Activated CD4-positive, alpha-beta T cell treated with anti-CD3 and anti-CD28 coated beads for 24 hours (primary cell): ENCODE measurements at regions not wholly inside any gene's neighbourhood (a gene's known extent, or its start where the extent isn't known, plus 50 kb on each side); places are given as distances from the start of the nearest gene placed in this dataset.
"Not testable (repeated sequence)": the region's sequence is repeated elsewhere in the genome, so short reads cannot be mapped to it uniquely, and the experiment has no call there.

Experiments
- DNase-seq, 2 donors: peaks; one replicate each; pipeline ENCODE4 v3.0.0-alpha.2; 2020; ENCODE audit warnings: low read depth in 2 of 2

DNA sequence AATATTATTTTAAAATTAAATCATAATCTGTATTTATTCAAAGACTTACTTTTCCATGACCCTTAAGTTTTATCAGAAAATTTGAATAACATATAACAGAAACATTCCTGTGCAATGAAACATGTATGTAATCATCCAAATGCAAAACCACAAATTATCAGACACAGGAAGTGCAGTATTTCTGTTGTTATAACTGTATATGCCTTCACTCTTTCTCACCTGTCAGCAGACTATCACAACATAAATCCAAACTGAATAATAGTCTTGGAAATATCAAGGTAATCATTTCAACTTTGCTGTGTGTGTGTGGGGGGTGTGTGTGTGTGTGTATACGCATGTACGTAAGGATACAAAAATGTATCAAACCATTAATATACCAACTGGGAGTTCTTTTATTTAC lies 285.9 kb downstream of the SLC7A11 start:
- DNase-seq, result no peak

DNA sequence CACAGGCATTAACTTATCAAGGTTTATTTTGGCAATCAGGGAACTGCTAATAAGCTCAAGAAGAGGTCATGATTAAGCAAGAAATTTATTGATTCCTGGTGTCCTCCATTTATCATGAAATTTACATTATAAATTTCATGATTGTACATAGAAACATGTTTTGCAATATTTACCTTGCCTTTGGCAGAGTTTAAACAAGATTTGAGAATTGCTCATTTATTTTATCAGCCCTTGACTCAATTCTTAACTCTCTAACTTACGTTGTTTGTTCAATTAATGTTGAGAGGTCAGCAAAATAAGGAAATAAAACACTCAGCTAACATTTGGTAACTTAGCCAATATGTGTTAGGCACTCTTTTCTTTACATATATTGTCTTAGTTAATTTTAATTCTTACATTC lies 286.6 kb downstream of the SLC7A11 start:
- no peak for DNase-seq

- no peak for DNase-seq
Measured at GRCh38 chr4:137952116-137952515, 290.0 kb downstream of the SLC7A11 start.

GRCh38 chr4:137950286-137950685 lies 291.9 kb downstream of the SLC7A11 start:
- DNase-seq, result no peak

DNA sequence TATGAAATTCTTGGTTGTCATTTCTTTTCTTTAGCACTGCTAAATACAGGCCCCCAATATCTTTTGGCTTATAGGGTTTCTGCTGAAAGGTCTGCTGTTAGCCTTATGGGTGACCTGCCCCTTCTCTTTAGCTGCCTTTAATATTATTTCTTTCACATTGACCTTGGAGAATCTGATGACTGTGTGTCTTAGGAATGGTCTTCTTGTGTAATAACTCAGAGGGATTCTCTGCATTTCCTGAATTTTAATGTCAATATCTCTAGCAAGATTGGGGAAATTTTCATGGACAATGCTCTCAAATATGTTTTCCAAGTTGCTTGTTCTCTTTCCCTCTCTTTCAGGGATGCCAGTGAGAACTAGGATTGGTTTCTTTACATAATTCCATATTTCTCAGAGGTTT lies 292.4 kb downstream of the SLC7A11 start:
- DNase-seq, result no peak

DNA sequence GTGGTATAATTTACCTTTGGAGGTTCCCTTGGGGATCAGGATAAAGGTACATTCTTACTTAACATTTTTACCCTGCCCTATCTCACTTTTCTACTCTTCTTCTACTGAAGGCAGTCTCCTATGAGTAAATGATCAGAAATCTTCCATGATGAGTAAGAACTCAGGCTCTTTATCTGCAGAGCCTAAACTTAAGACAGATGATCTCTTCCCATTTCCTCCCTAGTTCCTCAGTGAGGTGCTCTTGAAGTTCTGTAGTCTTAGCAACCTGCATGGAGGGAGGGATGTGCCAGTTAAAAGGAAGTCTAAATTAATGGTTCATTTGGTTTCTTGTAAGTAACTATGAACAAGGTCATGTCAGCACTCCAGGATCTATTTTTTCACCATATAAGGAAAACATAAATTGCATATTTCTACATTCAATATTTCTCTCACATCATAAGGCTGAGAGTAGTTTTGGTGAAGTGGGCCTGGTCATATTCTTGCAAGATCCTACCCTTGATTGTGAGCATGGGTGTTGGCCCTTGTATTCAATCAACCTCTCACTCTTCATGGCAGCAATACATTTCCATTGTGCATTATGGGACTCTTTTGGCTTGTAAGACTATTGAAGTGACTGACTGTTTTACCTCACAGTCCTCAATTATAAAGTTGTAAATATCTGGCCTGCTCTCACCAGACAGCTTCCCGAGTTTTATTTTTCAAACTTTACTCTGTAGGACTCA lies 295.5 kb downstream of the SLC7A11 start:
- no peak for DNase-seq

DNA sequence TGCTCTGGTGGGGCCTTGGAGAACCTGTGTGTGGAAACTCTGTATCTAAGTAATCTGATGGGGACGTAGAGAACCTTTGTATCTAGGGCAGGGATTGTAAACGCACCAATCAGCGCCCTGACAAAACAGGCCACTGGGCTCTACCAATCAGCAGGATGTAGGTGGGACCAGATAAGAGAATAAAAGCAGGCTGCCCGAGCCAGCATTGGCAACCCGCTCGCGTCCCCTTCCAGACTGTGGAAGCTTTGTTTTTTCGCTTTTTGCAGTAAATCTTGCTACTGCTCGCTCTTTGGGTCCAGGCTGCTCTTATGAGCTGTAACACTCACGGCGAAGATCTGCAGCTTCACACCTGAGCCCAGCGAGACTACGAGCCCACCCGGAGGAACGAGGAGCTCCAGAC lies 299.3 kb downstream of the SLC7A11 start:
- not testable (repeated sequence) for DNase-seq

DNA sequence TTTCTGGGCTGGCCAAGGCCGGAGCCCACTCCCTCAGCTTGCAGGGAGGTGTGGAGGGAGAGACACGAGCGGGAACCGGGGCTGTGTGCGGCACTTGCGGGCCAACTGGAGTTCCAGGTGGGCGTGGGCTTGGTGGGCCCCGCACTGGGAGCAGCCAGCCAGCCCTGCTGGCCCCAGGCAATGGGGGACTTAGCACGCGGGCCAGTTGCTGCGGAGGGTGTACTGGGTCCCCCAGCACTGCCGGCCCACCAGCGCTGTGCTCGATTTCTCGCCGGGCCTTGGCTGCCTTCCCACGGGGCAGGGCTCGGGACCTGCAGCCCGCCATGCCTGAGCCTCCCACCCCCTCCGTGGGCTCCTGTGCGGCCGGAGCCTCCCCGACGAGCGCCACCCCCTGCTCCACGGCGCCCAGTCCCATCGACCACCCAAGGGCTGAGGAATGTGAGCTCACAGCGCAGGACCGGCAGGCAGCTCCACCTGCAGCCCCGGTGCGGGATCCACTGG lies 300.1 kb downstream of the SLC7A11 start:
- DNase-seq, result not testable (repeated sequence)

DNA sequence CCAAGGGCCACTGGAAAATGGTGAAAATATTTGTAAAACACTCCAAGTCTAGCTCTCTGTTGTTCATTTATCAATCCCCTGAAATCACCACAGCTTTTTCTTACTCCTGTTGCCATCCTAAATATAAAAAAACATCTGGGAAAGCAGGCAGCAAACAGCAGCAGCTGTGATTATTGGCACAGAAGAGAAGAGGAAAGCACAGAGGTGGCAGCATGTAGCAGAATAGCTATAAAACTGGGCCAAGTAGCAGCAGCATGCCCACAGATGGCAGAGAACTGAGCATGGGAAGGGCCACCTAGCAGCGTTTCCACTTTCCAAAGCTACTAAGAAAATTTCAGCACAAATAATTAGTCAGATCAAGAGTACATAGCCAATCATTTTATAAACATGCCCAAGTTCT lies 307.2 kb downstream of the SLC7A11 start:
- no peak for DNase-seq

- no peak for DNase-seq
Measured at GRCh38 chr4:137934046-137934445, 308.1 kb downstream of the SLC7A11 start.

DNA sequence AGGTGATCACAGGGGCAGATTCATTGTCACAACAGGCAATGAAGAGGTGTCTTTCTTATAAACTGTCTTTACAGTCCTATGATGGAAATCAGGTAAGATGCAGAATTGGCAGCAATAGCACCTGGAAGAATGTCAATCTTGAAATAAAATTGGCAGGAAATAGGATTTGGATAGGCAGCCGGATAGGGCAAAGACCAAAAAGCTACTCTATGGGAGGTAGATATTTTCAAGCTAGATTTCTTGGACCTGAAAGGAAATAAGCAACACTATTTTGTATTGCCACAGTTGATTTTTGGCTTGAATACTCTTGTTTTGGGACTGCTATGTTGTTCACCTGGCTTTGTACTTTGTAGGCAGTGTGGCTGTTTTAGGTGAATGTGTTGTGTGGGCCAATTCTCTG lies 314.2 kb downstream of the SLC7A11 start:
- DNase-seq, result no peak

DNA sequence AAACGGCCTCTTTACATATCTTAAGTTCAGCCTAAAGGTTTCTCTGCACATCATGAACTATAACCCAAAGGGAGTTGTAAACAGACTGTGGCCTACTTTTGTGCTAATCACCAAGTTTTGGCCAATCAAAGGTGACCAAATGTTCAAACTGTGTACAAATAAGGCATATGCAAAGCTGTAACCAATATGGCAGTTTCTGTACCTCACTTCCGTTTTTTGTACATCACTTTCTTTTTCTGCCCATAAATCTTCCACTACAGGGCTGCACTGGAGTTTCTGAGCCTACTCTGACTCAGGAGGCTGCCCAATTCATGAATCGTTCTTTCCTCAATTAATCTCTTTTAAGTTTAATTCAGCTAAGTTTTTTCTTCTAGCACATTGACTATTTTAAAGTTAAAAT lies 318.7 kb downstream of the SLC7A11 start:
- no peak for DNase-seq

GRCh38 chr4:137922721-137923120 lies 319.4 kb downstream of the SLC7A11 start:
- no peak for DNase-seq

DNA sequence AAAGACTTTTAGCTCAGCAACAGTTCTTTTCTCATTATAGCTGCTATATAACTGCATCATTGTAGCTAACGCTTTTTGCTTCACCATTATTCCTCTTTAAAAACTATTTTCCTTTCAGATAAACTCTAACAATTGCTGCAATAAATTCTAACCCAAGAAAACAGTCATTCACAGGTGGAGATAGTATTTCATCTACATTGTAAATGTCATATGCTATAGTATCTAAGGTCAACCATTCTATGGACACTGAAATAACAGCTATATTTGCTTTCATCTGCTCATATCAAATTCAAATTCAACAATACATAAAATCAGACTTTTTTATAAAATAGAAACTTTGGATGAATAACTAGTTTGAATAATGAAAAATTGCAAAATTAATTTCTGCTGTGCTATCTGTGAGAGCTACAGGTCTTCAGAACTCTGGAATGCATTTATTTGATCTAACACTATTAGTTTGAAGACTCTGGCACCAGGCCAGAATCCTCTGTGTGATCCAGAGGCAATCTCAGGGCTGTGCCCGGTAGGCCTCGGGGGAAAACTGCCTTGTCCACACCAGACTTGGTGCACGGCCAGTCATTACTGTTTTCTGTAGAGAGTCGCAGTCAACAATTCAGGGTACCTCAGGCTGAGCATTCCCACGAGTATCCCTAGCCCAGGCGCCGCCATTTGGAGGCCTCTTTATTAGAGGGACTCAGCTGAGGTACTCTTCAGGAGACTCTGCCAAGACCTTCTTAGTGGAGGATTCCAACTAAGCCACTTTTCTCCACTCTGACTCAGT lies 332.4 kb downstream of the SLC7A11 start:
- no peak for DNase-seq

DNA sequence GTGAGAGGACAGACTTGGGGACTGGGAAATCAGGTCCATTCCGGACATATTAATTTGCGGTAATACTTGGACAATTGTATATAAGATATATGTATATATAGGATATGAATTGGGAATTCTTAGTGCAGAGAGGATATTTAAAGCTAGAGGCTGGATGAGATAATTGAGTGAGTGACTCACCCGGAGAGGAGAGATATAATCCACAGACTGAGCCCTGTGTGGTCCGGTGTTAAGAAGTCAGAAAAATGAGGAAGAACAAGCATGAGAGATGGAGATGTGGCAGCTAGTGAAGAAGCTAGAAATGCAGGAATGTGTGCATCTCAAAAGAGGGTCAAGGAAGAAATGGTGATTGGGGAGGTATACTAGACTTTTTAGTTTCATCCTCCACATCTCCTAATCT lies 336.2 kb downstream of the SLC7A11 start:
- DNase-seq, result no peak

GRCh38 chr4:137901114-137901513 lies 341.0 kb downstream of the SLC7A11 start:
- no peak for DNase-seq

DNA sequence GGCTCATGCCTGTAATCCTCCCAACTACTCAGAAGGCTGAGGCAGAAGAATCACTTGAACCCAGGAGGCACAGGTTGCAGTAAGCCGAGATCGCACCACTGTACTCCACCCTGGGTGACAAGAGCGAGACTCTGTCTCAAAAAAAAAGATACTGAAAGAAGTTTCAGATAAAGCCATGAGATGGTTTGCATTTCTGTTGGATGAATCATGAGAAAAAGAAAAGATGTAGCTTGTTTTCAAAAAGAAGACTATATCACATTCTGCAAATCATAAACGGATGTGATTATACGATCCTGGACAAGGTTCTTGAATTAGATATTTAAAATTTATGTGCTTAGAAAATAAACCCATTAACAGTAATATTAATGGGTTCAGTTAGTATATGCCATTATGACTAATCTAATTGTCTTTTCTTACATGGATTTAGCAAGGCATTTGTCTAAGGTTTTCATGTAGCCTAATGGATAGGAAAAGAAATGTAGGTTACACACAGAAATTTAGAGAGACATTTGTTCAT lies 345.9 kb downstream of the SLC7A11 start:
- no peak for DNase-seq

DNA sequence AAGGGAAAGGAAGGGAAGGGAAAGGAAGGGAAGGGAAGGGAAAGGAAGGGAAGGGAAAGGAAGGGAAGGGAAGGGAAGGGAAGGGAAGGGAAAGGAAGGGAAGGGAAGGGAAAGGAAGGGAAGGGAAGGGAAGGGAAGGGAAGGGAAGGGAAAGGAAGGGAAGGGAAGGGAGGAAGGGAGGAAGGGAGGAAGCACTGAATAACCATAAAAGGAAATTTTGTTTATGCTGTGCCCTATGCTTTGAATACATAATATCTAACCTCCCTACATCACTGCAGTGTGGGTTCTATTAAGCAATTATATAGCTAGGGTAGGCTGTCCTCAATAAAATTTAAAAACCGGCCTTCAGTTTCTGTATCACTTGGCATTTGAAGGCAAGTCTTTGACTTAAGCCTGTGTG lies 346.6 kb downstream of the SLC7A11 start:
- DNase-seq, result not testable (repeated sequence)

DNA sequence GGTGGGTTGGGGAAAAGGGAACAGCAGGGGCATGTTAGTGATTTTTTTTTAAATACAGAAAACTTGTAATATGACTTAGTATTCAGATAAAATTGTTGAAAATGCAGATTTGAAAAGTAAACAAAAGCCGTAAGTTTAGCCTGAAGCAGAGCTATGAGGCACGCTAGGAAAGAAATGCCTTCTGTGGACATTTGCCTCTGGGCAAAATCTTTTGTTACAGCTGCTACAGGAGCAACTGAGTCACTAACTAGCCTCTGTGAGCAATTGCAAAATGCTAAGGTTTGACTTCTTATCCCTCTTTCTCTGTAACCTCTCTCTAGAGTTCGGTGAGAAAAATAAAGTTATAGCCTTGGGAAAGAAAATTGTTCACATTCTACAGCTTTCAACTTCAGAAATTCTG lies 350.0 kb downstream of the SLC7A11 start:
- DNase-seq, result no peak

GRCh38 chr4:137890812-137891211 lies 351.3 kb downstream of the SLC7A11 start:
- no peak for DNase-seq

DNA sequence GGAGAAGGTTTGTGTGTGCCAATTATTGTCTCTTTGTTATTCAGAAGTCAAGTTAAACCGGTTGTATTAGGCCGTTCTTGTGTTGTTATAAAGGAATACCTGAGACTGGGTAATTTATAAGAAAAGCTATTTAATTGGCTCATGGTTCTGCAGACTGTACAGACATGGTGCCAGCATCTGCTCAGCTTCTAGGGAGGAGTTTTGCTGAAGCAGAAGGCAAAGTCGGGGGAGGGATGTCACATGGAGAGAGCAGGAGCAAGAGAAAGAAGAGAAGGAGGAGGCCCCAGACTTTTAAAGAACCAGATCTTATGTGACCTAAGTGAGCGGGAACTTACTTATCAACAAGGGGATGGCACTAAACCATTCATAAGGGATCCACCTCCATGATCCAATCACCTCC lies 349.3 kb upstream of the PCDH18 start:
- DNase-seq, result no peak

DNA sequence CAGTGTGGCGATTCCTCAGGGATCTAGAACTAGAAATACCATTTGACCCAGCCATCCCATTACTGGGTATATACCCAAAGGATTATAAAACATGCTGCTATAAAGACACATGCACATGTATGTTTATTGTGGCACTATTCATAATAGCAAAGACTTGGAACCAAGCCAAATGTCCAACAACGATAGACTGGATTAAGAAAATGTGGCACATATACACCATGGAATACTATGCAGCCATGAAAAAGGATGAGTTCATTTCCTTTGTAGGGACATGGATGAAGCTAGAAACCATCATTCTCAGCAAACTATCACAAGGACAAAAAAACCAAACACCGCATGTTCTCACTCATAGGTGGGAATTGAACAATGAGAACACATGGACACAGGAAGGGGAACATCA lies 335.8 kb upstream of the PCDH18 start:
- DNase-seq, result not testable (repeated sequence)

GRCh38 chr4:137866671-137867070 lies 334.4 kb upstream of the PCDH18 start:
- DNase-seq, result no peak
